ENCODE measurements at regions not wholly inside any gene's neighbourhood (a gene's known extent, or its start where the extent isn't known, plus 50 kb on each side); places are given as distances from the start of the nearest gene placed in this dataset.

- H3K4me3 ChIP-seq (ENCODE audit: low read length) = no peak overlapping the region
- no peaks in the 10 kb centered on the region for H3K36me3 ChIP-seq (replicated peaks; ENCODE audit: low read depth, low read length)
- no peak overlapping the region for H3K27ac ChIP-seq (ENCODE audit: low read length)
- no peak overlapping the region for H3K9ac ChIP-seq (ENCODE audit: low read length)
- H3K9me3 ChIP-seq (ENCODE audit: insufficient read depth, low read length) = no peaks in the 10 kb centered on the region
- no peaks in the 10 kb centered on the region for H4K20me1 ChIP-seq (ENCODE audit: insufficient read depth, low read length)
- H3K27me3 ChIP-seq (ENCODE audit: low read depth, low read length) = no peaks in the 10 kb centered on the region
- no peaks in the 10 kb centered on the region for H3K79me2 ChIP-seq (ENCODE audit: low read length)
- no peak overlapping the region for H3K4me2 ChIP-seq (ENCODE audit: low read length)
- no peaks in the 10 kb centered on the region for H3K4me1 ChIP-seq (ENCODE audit: low read length)
- H2AFZ ChIP-seq (ENCODE audit: low read depth, low read length) = no peak overlapping the region
- TF ChIP-seq EZH2phosphoT487 (IDR thresholded peaks at IDR 0.05; ENCODE audit: low read depth) (no peak), CTCF (IDR thresholded peaks at IDR 0.05; ENCODE audit: low read depth, low read length) (no peak)
Measured at GRCh38 chr2:58495806-58496205, 254.7 kb upstream of the FANCL start.

- H3K4me3 ChIP-seq (ENCODE audit: low read length) = no peak overlapping the region
- H3K9me3 ChIP-seq (ENCODE audit: insufficient read depth, low read length) = no peaks in the 10 kb centered on the region
- H2AFZ ChIP-seq (ENCODE audit: low read depth, low read length) = no peak overlapping the region
- H3K4me2 ChIP-seq (ENCODE audit: low read length) = no peak overlapping the region
- no peak overlapping the region for H3K9ac ChIP-seq (ENCODE audit: low read length)
- no peaks in the 10 kb centered on the region for H3K79me2 ChIP-seq (ENCODE audit: low read length)
- H3K4me1 ChIP-seq (ENCODE audit: low read length) = no peaks in the 10 kb centered on the region
- no peak for TF ChIP-seq EZH2phosphoT487 (IDR thresholded peaks at IDR 0.05; ENCODE audit: low read depth)
- TF ChIP-seq CTCF (IDR thresholded peaks at IDR 0.05; ENCODE audit: low read depth, low read length) = no peak
- no peaks in the 10 kb centered on the region for H3K36me3 ChIP-seq (replicated peaks; ENCODE audit: low read depth, low read length)
- no peaks in the 10 kb centered on the region for H4K20me1 ChIP-seq (ENCODE audit: insufficient read depth, low read length)
- no peaks in the 10 kb centered on the region for H3K27me3 ChIP-seq (ENCODE audit: low read depth, low read length)
- no peak overlapping the region for H3K27ac ChIP-seq (ENCODE audit: low read length)
Measured at GRCh38 chr2:58494071-58494501, 253.0 kb upstream of the FANCL start.

GRCh38 chr2:58484629-58485028 lies 243.5 kb upstream of the FANCL start:
- Histone ChIP-seq H3K79me2 (ENCODE audit: low read length) (no peaks in the 10 kb centered on the region), H3K9me3 (ENCODE audit: insufficient read depth, low read length) (peaks cover 7% of the 10 kb centered on the region; the same call in 1 of the 2 replicates), H3K4me1 (ENCODE audit: low read length) (no peaks in the 10 kb centered on the region), H3K36me3 (replicated peaks; ENCODE audit: low read depth, low read length) (peaks cover 2% of the 10 kb centered on the region), H3K4me2 (ENCODE audit: low read length) (no peak overlapping the region), H3K9ac (ENCODE audit: low read length) (no peak overlapping the region), H3K4me3 (ENCODE audit: low read length) (no peak overlapping the region), H3K27ac (ENCODE audit: low read length) (no peak overlapping the region), H4K20me1 (ENCODE audit: insufficient read depth, low read length) (no peaks in the 10 kb centered on the region), H3K27me3 (ENCODE audit: low read depth, low read length) (no peaks in the 10 kb centered on the region), H2AFZ (ENCODE audit: low read depth, low read length) (no peak overlapping the region)
- no peak for TF ChIP-seq CTCF (IDR thresholded peaks at IDR 0.05; ENCODE audit: low read depth, low read length)
- TF ChIP-seq EZH2phosphoT487 (IDR thresholded peaks at IDR 0.05; ENCODE audit: low read depth) = no peak

GRCh38 chr2:58484221-58484620 lies 243.1 kb upstream of the FANCL start:
- Histone ChIP-seq H3K4me3 (ENCODE audit: low read length) (no peak overlapping the region), H3K4me2 (ENCODE audit: low read length) (no peak overlapping the region), H4K20me1 (ENCODE audit: insufficient read depth, low read length) (no peaks in the 10 kb centered on the region), H3K27ac (ENCODE audit: low read length) (no peak overlapping the region), H3K4me1 (ENCODE audit: low read length) (no peaks in the 10 kb centered on the region), H3K9ac (ENCODE audit: low read length) (no peak overlapping the region), H3K27me3 (ENCODE audit: low read depth, low read length) (no peaks in the 10 kb centered on the region), H3K36me3 (replicated peaks; ENCODE audit: low read depth, low read length) (peaks cover 2% of the 10 kb centered on the region), H3K9me3 (ENCODE audit: insufficient read depth, low read length) (peaks cover 7% of the 10 kb centered on the region; the same call in 1 of the 2 replicates), H3K79me2 (ENCODE audit: low read length) (no peaks in the 10 kb centered on the region), H2AFZ (ENCODE audit: low read depth, low read length) (no peak overlapping the region)
- TF ChIP-seq EZH2phosphoT487 (IDR thresholded peaks at IDR 0.05; ENCODE audit: low read depth) (no peak), CTCF (IDR thresholded peaks at IDR 0.05; ENCODE audit: low read depth, low read length) (no peak)

Measured in OCI-LY3 (cell line).